ENCODE measurements at regions not wholly inside any gene's neighbourhood (a gene's known extent, or its start where the extent isn't known, plus 50 kb on each side); places are given as distances from the start of the nearest gene placed in this dataset.

DNA sequence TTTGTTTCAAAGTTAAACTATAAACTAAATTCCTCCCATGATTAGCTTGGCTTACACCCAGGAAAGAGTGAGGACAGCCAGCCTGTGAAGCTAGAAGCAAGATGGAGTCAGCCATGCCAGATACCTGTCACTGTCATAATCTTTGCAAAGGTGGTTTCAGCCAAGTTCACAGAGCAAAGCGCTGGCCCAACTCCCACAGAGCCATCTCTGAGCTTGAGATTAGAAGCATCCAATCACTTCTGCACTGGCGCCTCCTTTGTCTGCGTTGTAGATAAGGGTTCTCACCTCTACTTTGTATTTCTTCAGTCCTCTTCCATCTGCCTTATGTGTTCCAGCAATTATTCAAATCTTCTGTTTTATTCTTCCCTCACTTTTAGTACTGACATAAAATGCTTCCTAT, 119.4 kb upstream of the ACO1 start:
- TF ChIP-seq, protein P1, sequence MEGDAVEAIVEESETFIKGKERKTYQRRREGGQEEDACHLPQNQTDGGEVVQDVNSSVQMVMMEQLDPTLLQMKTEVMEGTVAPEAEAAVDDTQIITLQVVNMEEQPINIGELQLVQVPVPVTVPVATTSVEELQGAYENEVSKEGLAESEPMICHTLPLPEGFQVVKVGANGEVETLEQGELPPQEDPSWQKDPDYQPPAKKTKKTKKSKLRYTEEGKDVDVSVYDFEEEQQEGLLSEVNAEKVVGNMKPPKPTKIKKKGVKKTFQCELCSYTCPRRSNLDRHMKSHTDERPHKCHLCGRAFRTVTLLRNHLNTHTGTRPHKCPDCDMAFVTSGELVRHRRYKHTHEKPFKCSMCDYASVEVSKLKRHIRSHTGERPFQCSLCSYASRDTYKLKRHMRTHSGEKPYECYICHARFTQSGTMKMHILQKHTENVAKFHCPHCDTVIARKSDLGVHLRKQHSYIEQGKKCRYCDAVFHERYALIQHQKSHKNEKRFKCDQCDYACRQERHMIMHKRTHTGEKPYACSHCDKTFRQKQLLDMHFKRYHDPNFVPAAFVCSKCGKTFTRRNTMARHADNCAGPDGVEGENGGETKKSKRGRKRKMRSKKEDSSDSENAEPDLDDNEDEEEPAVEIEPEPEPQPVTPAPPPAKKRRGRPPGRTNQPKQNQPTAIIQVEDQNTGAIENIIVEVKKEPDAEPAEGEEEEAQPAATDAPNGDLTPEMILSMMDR (IDR thresholded peaks at IDR 0.05; ENCODE audit: low read depth, low read length, poor library complexity, severe bottlenecking) = no peak
- TF ChIP-seq EZH2phosphoT487 (IDR thresholded peaks at IDR 0.05; ENCODE audit: borderline replicate concordance, low read length) = no peak

All from DOHH2 (cell line).